ENCODE measurements at regions not wholly inside any gene's neighbourhood (a gene's known extent, or its start where the extent isn't known, plus 50 kb on each side); places are given as distances from the start of the nearest gene placed in this dataset.

DNA sequence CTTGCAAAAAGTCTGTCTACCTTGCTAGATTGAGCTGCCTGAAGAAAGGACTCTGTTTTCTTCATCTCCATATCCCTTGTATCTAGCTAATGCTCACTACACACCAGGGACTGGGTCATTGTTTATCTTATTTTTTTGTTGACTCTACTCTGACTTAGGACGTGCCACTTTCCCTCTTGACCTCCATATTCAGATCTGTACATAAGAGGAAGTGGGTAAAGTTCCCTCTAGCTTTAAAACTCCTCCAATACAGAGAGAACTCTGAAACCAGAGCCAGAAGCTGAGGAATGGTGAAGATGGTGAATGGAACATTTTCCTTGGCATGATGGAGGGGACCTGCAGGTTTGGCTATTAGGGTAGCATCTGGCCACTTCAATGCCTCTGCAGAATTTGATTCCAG, 2026.1 kb upstream of the TENM3 start:
- Histone ChIP-seq H2BK15ac (ENCODE audit: low read depth, low read length) (no peak overlapping the region), H4K91ac (ENCODE audit: insufficient read depth, low read depth, low read length) (no peak overlapping the region), H3K9me3 (ENCODE audit: control insufficient read depth, insufficient read depth, low read length) (peaks cover 6% of the 10 kb centered on the region), H2BK20ac (ENCODE audit: low read depth, low read length) (no peak overlapping the region), H3K23ac (ENCODE audit: low read depth, low read length) (no peak overlapping the region), H4K5ac (ENCODE audit: low read depth, low read length) (no peak overlapping the region), H3K4me3 (ENCODE audit: insufficient read depth, low read depth, low read length) (no peak overlapping the region), H3K4me1 (ENCODE audit: control insufficient read depth, insufficient read depth, low read length) (no peaks in the 10 kb centered on the region), H2BK5ac (ENCODE audit: low read depth, low read length, poor library complexity, severe bottlenecking) (no peak overlapping the region), H3K9ac (ENCODE audit: low read depth, low read length) (no peak overlapping the region), H3K9me1 (ENCODE audit: insufficient read depth, low read length) (no peaks in the 10 kb centered on the region), H2BK120ac (ENCODE audit: low read depth, low read length) (no peak overlapping the region), H2AK9ac (replicated peaks; ENCODE audit: low read depth, low read length, poor library complexity) (no peak overlapping the region), H3K14ac (replicated peaks; ENCODE audit: low read depth, low read length) (no peak overlapping the region), H2AK5ac (ENCODE audit: low read depth, low read length) (no peak overlapping the region), H3K4me2 (ENCODE audit: low read depth, low read length) (no peak overlapping the region), H4K8ac (ENCODE audit: low read depth in 2 of 2, low read length in 2 of 2) (no peak overlapping the region), H3K56ac (ENCODE audit: extremely low read depth, insufficient read depth, low read length) (no peak overlapping the region), H2AFZ (replicated peaks; ENCODE audit: low read length, poor library complexity) (no peak overlapping the region), H3K27ac (ENCODE audit: insufficient read depth, low read length) (no peak overlapping the region), H3K18ac (ENCODE audit: low read depth, low read length) (no peak overlapping the region), H4K20me1 (ENCODE audit: insufficient read depth, low read length) (no peaks in the 10 kb centered on the region), H3K36me3 (ENCODE audit: control insufficient read depth, insufficient read depth, low read length) (no peaks in the 10 kb centered on the region), H3K27me3 (ENCODE audit: control insufficient read depth, insufficient read depth, low read length) (no peaks in the 10 kb centered on the region), H3K79me1 (ENCODE audit: low read depth in 1 of 2, low read length in 2 of 2) (no peaks in the 10 kb centered on the region), H3K4ac (ENCODE audit: low read depth, low read length) (no peak overlapping the region)
- intact Hi-C loops (cut with micrococcal nuclease) (no loop called here), dilution Hi-C loops (cut with HindIII; ENCODE audit: low sequenced_read_pairs, unreplicated experiment) (no loop called here), in situ Hi-C loops (cut with MboI; ENCODE audit: low sequenced_read_pairs) (no loop called here)
- TF ChIP-seq NFE2L2 (IDR thresholded peaks at IDR 0.05; ENCODE audit: low read depth, low read length): no peak
- BruUV-seq (replicated peaks): no TSS peak
- ATAC-seq (ENCODE audit: low read depth) (no peak), DNase-seq (no peak)
- WGBS, 2 experiments (ENCODE audit: extremely low coverage in 2 of 2, insufficient read length in 1 of 2): no CpG with 5 or more reads among the region's 1 CpG
- ChIA-PET POLR2A (ENCODE audit: unreplicated experiment) (no interaction called here), CTCF (no interaction called here)

Measured in IMR-90 (cell line).